ENCODE measurements at regions not wholly inside any gene's neighbourhood (a gene's known extent, or its start where the extent isn't known, plus 50 kb on each side); places are given as distances from the start of the nearest gene placed in this dataset.

GRCh38 chr6:166075925-166076324, 91.7 kb downstream of the TBXT start:
- no peak overlapping the region for H3K4me3 ChIP-seq (ENCODE audit: low read depth, low read length)
- TF ChIP-seq CTCF (conservative IDR thresholded peaks at IDR 0.05; ENCODE audit: low read depth, low read length): no peak
- DNase-seq (ENCODE audit: low read depth): no peak

- no peak overlapping the region for H3K4me3 ChIP-seq (ENCODE audit: low read depth, low read length)
- no peak for DNase-seq (ENCODE audit: low read depth)
- no peak for TF ChIP-seq CTCF (conservative IDR thresholded peaks at IDR 0.05; ENCODE audit: low read depth, low read length)
These were observed 92.5 kb downstream of the TBXT start for GRCh38 chr6:166075186-166075585.

- TF ChIP-seq CTCF (conservative IDR thresholded peaks at IDR 0.05; ENCODE audit: low read depth, low read length): no peak
- DNase-seq (ENCODE audit: low read depth): no peak
- no peak overlapping the region for H3K4me3 ChIP-seq (ENCODE audit: low read depth, low read length)
These were observed 94.6 kb downstream of the TBXT start for GRCh38 chr6:166073082-166073481.

GRCh38 chr6:166068768-166069167, 98.9 kb downstream of the TBXT start:
- no peak for DNase-seq (ENCODE audit: low read depth)
- no peak for TF ChIP-seq CTCF (conservative IDR thresholded peaks at IDR 0.05; ENCODE audit: low read depth, low read length)
- H3K4me3 ChIP-seq (ENCODE audit: low read depth, low read length): no peak overlapping the region

GRCh38 chr6:166058064-166058739, 109.4 kb downstream of the TBXT start:
- peak; percentile 40 for DNase-seq (ENCODE audit: low read depth)
- TF ChIP-seq CTCF (conservative IDR thresholded peaks at IDR 0.05; ENCODE audit: low read depth, low read length): no peak
- H3K4me3 ChIP-seq (ENCODE audit: low read depth, low read length): no peak overlapping the region

- TF ChIP-seq CTCF (conservative IDR thresholded peaks at IDR 0.05; ENCODE audit: low read depth, low read length): no peak
These were observed 110.2 kb downstream of the TBXT start for GRCh38 chr6:166057431-166057830.

GRCh38 chr6:166056637-166057036, 111.0 kb downstream of the TBXT start:
- no peak for TF ChIP-seq CTCF (conservative IDR thresholded peaks at IDR 0.05; ENCODE audit: low read depth, low read length)
- no peak overlapping the region for H3K4me3 ChIP-seq (ENCODE audit: low read depth, low read length)
- DNase-seq (ENCODE audit: low read depth): peak; percentile 33

More at GRCh38 chr6:166057431-166057830, 110.2 kb downstream of the TBXT start:
- H3K4me3 ChIP-seq (ENCODE audit: low read depth, low read length): no peak overlapping the region
- DNase-seq (ENCODE audit: low read depth): no peak
